Caki2 (cell line): ENCODE measurements at regions not wholly inside any gene's neighbourhood (a gene's known extent, or its start where the extent isn't known, plus 50 kb on each side); places are given as distances from the start of the nearest gene placed in this dataset.
"Not testable (repeated sequence)": the region's sequence is repeated elsewhere in the genome, so short reads cannot be mapped to it uniquely, and the experiment has no call there.

ENCODE experiments used
- DNase-seq: peaks from one replicate; pipeline ENCODE4 v3.0.0-alpha.2; 2015; ENCODE audit warnings: low read depth
- in situ Hi-C: cut with HindIII; loops from 2 replicates; pipeline ENCODE4 v1.10.0; 2016; ENCODE audit warnings: low sequenced_read_pairs, low pct_unique_long_range_greater_than_20kb, mixed read lengths

- in situ Hi-C loops = no loop called here
- DNase-seq = no peak
Observed at GRCh38 chr16:59690216-59690615, 956.1 kb upstream of the GOT2 start.

- DNase-seq = no peak
- in situ Hi-C loops = no loop called here
Observed at GRCh38 chr16:59688006-59688405, 953.9 kb upstream of the GOT2 start.

- DNase-seq = no peak
- in situ Hi-C loops = no loop called here
Observed at GRCh38 chr16:59686405-59686804, 952.3 kb upstream of the GOT2 start.

- in situ Hi-C loops = no loop called here
- DNase-seq = no peak
Observed at GRCh38 chr16:59684911-59685310, 950.8 kb upstream of the GOT2 start.

GRCh38 chr16:59683709-59684108, 949.6 kb upstream of the GOT2 start:
- in situ Hi-C loops = no loop called here

GRCh38 chr16:59665618-59666220, 931.6 kb upstream of the GOT2 start:
- in situ Hi-C loops = no loop called here
- DNase-seq = no peak

More at GRCh38 chr16:59683709-59684108, 949.6 kb upstream of the GOT2 start:
- no peak for DNase-seq

GRCh38 chr16:59658572-59658971, 924.5 kb upstream of the GOT2 start:
- in situ Hi-C loops = no loop called here
- DNase-seq = no peak

GRCh38 chr16:59655031-59655430, 920.9 kb upstream of the GOT2 start:
- DNase-seq = no peak
- in situ Hi-C loops = no loop called here

- DNase-seq = no peak
- in situ Hi-C loops = no loop called here
Observed at GRCh38 chr16:59654455-59654854, 920.3 kb upstream of the GOT2 start.

GRCh38 chr16:59651662-59652061, 917.5 kb upstream of the GOT2 start:
- no peak for DNase-seq
- in situ Hi-C loops = no loop called here

- DNase-seq = no peak
- in situ Hi-C loops = no loop called here
Observed at GRCh38 chr16:59645194-59645593, 911.1 kb upstream of the GOT2 start.

GRCh38 chr16:59635674-59636073, 901.6 kb upstream of the GOT2 start:
- no peak for DNase-seq

GRCh38 chr16:59634951-59635350, 900.8 kb upstream of the GOT2 start:
- no peak for DNase-seq
- in situ Hi-C loops = no loop called here

More at GRCh38 chr16:59635674-59636073, 901.6 kb upstream of the GOT2 start:
- in situ Hi-C loops = no loop called here

GRCh38 chr16:59634004-59634579, 900.0 kb upstream of the GOT2 start:
- in situ Hi-C loops = no loop called here
- no peak for DNase-seq

GRCh38 chr16:59632276-59632855, 898.2 kb upstream of the GOT2 start:
- in situ Hi-C loops = no loop called here
- no peak for DNase-seq

GRCh38 chr16:59624381-59624780, 890.3 kb upstream of the GOT2 start:
- DNase-seq, in situ Hi-C loops: not testable (repeated sequence)

GRCh38 chr16:59614466-59615240, 880.5 kb upstream of the GOT2 start:
- in situ Hi-C loops = no loop called here
- no peak for DNase-seq

- in situ Hi-C loops, DNase-seq: not testable (repeated sequence)
Observed at GRCh38 chr16:59612910-59613620, 878.9 kb upstream of the GOT2 start.

- in situ Hi-C loops = no loop called here
- no peak for DNase-seq
Observed at GRCh38 chr16:59612094-59612493, 878.0 kb upstream of the GOT2 start.
